ENCODE measurements at regions not wholly inside any gene's neighbourhood (a gene's known extent, or its start where the extent isn't known, plus 50 kb on each side); places are given as distances from the start of the nearest gene placed in this dataset.

GRCh38 chr14:27435923-27436670, 838.3 kb upstream of the NOVA1 start:
- Histone ChIP-seq H2BK5ac (ENCODE audit: low read depth, low read length, poor library complexity, severe bottlenecking) (no peak overlapping the region), H3K4me2 (ENCODE audit: low read depth, low read length) (no peak overlapping the region), H3K9me1 (ENCODE audit: insufficient read depth, low read length) (no peaks in the 10 kb centered on the region), H4K5ac (ENCODE audit: low read depth, low read length) (no peak overlapping the region), H2AFZ (replicated peaks; ENCODE audit: low read length, poor library complexity) (no peak overlapping the region), H3K4me3 (ENCODE audit: insufficient read depth, low read depth, low read length) (no peak overlapping the region), H3K9me3 (ENCODE audit: control insufficient read depth, insufficient read depth, low read length) (0 out of 2 replicates have a peak, but pooled peaks cover 3% of the 10 kb centered on the region), H2BK120ac (ENCODE audit: low read depth, low read length) (no peak overlapping the region), H2BK20ac (ENCODE audit: low read depth, low read length) (no peak overlapping the region), H3K23ac (ENCODE audit: low read depth, low read length) (no peak overlapping the region), H2AK5ac (ENCODE audit: low read depth, low read length) (no peak overlapping the region), H3K79me1 (ENCODE audit: low read depth in 1 of 2, low read length in 2 of 2) (no peaks in the 10 kb centered on the region), H4K20me1 (ENCODE audit: insufficient read depth, low read length) (no peaks in the 10 kb centered on the region), H3K27ac (ENCODE audit: insufficient read depth, low read length) (no peak overlapping the region), H4K91ac (ENCODE audit: insufficient read depth, low read depth, low read length) (no peak overlapping the region), H3K4ac (ENCODE audit: low read depth, low read length) (no peak overlapping the region), H4K8ac (ENCODE audit: low read depth in 2 of 2, low read length in 2 of 2) (no peak overlapping the region), H3K27me3 (ENCODE audit: control insufficient read depth, insufficient read depth, low read length) (no peaks in the 10 kb centered on the region), H3K18ac (ENCODE audit: low read depth, low read length) (no peak overlapping the region), H2BK15ac (ENCODE audit: low read depth, low read length) (no peak overlapping the region), H3K9ac (ENCODE audit: low read depth, low read length) (no peak overlapping the region), H2AK9ac (replicated peaks; ENCODE audit: low read depth, low read length, poor library complexity) (no peak overlapping the region), H3K36me3 (ENCODE audit: control insufficient read depth, insufficient read depth, low read length) (no peaks in the 10 kb centered on the region), H3K4me1 (ENCODE audit: control insufficient read depth, insufficient read depth, low read length) (no peaks in the 10 kb centered on the region), H3K56ac (ENCODE audit: extremely low read depth, insufficient read depth, low read length) (no peak overlapping the region), H3K14ac (replicated peaks; ENCODE audit: low read depth, low read length) (no peak overlapping the region)
- ChIA-PET CTCF (no interaction called here), POLR2A (ENCODE audit: unreplicated experiment) (no interaction called here)
- BruUV-seq (replicated peaks) = no TSS peak
- intact Hi-C loops (cut with micrococcal nuclease) = no loop called here
- no peak for ATAC-seq (ENCODE audit: low read depth)
- in situ Hi-C loops (cut with MboI; ENCODE audit: low sequenced_read_pairs) = no loop called here
- no peak for DNase-seq
- WGBS, 2 experiments (ENCODE audit: extremely low coverage in 2 of 2, insufficient read length in 1 of 2) = no CpG with 5 or more reads among the region's 3 CpGs
- TF ChIP-seq ELK1 (IDR thresholded peaks at IDR 0.05; ENCODE audit: borderline replicate concordance, low read depth, low read length) (no peak), RAD21 (IDR thresholded peaks at IDR 0.05; ENCODE audit: low read length) (no peak), BHLHE40 (IDR thresholded peaks at IDR 0.05; ENCODE audit: low read depth, low read length) (no peak), POLR2A (IDR thresholded peaks at IDR 0.05; ENCODE audit: low read depth, low read length) (no peak), RCOR1 (IDR thresholded peaks at IDR 0.05; ENCODE audit: insufficient replicate concordance, low read length) (no peak), NFE2L2 (IDR thresholded peaks at IDR 0.05; ENCODE audit: low read depth, low read length) (no peak), MAFK (IDR thresholded peaks at IDR 0.05; ENCODE audit: low read depth, low read length) (no peak), FOS (IDR thresholded peaks at IDR 0.05; ENCODE audit: low read depth, low read length) (no peak), MAZ (IDR thresholded peaks at IDR 0.05; ENCODE audit: borderline replicate concordance, low read depth, low read length) (no peak), CHD1 (IDR thresholded peaks at IDR 0.05; ENCODE audit: low read depth, low read length) (no peak), CTCF (conservative IDR thresholded peaks at IDR 0.05; ENCODE audit: low read depth, low read length) (no peak)
- dilution Hi-C loops (cut with HindIII; ENCODE audit: low sequenced_read_pairs, unreplicated experiment) = no loop called here

Data from IMR-90 (cell line).